Fibroblast of skin of scalp (primary cell): ENCODE measurements at regions not wholly inside any gene's neighbourhood (a gene's known extent, or its start where the extent isn't known, plus 50 kb on each side); places are given as distances from the start of the nearest gene placed in this dataset.
"Not testable (repeated sequence)": the region's sequence is repeated elsewhere in the genome, so short reads cannot be mapped to it uniquely, and the experiment has no call there.

Experiments used
- DNase-seq: peaks from one replicate; pipeline ENCODE4 v3.0.0-alpha.2; 2013

DNA sequence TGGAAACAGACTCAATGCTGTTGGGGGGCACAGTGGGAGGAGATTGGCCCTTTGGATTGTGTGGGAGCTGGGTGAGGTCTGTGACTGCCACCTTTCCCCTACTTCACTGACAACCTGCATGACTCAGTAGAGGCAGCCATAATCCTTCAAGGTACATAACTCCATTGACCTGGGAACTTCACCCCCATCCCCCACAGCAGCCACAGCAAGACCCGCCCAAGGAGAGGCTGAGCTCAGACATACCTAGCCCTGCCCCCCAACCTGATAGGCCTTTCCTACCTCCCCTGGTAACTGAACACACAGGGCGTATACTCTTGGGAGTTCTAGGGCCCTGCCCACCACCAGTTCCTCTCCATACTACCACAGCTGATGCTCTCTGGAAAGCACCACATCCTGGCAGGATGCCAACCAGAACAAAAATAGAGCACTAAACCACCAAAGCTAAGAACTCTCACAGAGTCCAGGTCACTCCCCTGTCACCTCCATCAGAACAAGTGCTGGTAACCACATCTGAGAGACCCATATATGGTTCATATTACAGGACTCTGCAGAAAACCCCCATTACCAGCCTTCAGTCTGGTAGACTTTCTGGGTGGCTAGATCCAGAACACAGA is 703.9 kb downstream of the FSCB start:
- DNase-seq: no peak

DNA sequence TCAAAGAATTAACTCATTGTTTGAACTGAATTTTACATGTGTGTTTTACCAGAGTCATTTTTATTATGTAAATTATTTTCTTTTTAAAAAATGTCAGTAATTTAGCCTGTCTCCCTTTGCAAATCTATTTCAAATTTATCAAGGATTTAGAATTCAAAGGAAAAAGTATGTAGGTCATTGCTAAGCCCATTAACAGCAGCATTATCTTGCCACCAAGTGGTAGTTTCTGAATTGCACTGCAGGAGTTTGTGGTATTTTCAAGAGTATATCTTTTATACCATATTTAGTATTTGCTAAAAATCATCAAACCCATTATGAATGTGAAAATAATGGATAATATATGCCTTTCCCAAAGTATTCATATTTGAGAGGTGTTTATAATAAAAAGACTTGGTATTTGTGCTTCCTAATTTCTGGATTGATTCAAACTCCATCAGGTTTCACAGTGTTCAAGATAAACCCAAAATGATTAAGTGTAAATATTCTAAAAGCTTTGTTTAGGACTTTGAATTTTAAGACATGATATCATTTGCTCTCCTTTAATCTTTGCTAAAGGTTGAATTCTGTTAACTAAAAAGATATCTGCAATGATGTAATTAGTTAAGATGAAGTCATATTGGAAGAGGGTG is 711.4 kb downstream of the FSCB start:
- DNase-seq: no peak

DNA sequence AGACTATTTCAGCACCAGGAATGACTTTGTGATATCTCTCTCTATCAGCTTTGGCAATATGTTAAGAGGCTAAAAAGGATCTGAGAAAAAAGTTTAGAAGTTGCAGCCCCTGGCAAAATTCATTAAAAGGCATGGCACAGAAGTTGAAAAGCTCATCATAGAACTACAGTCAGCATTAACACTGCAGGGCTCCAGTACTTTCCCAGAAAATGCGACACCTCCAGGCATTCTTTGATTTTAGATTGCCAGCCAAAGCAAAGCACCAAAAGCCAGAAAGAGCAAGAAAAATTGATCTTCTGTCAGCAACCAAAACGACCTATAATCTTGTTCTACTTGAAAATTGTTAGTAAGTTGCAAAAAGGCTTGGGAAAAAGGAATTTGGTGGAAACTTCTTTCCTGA is 713.5 kb downstream of the FSCB start:
- DNase-seq: no peak

DNA sequence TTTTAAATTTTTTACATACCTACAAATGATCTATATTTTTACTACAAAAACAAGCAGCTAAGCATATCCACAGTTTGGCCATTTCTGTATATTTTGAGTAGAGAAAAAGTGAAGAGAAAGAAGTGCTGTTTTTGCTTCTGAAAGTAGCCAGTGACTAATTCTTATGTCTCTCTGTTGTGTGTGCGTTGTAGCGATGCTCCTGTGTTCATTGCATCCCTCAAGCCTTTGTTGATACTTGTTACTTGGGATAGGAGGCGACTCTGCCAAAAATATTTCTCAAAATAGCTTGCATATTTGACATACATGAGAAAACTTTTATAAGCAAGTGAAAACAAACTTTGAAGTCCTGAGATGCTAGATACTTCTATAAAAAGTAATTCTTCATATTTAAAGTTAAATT is 714.1 kb downstream of the FSCB start:
- no peak for DNase-seq

- no peak for DNase-seq
Measured at GRCh38 chr14:43790681-43791080, 716.4 kb downstream of the FSCB start.

DNA sequence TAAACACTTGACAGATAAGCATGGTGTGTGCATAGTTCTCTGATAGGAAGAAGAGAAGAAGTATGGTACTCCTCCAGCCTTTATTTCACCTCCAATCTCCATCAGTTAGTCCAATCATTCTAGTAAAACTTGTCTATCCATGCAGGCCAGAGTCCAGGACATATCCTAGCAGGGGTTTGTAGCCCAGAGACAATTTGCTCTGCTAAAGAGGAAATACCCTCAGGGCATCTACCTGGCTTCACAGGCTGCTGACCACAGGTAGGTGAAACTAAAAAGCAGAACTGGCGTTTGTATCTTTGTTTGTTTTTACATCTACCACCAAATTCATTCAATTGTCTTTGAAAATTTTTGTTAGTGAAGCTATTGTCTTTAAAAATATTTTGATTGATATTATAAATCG is 717.6 kb downstream of the FSCB start:
- no peak for DNase-seq

- no peak for DNase-seq
Measured at GRCh38 chr14:43786066-43786762, 720.9 kb downstream of the FSCB start.

DNA sequence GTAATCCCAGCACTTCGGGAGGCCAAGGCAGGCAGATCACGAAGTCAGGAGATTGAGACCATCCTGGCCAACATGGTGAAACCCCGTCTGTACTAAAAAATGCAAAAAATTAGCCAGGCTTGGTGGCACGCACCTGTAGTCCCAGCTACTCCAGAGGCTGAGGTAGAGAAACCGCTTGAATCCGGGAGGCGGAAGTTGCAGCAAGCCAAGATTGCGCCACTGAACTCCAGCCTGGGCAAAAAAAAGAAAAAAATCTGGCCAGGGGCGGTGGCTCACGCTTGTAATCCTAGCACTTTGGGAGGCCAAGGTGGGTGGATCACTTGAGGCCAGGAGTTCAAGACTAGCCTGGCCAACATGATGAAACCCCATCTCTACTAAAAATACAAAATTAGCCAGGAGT is 722.7 kb downstream of the FSCB start:
- not testable (repeated sequence) for DNase-seq

- DNase-seq: no peak
Measured at GRCh38 chr14:43778937-43779639, 728.0 kb downstream of the FSCB start.

DNA sequence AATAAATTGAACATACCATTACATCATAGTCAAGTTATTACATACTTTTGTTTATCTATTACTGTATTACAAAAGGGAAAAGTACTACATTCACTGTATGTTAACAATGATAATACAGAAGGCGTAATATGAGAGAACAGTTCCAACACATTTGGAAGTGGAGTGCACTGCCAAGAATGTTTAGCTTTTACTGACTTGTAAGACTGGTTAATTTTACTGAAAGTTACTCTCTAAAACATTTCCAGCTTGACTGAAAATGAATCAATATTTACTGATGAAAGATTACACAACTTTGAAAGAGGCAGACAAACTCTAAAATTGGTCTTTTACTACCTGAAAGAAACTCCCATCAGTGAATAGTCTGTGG is 728.5 kb downstream of the FSCB start:
- no peak for DNase-seq

DNA sequence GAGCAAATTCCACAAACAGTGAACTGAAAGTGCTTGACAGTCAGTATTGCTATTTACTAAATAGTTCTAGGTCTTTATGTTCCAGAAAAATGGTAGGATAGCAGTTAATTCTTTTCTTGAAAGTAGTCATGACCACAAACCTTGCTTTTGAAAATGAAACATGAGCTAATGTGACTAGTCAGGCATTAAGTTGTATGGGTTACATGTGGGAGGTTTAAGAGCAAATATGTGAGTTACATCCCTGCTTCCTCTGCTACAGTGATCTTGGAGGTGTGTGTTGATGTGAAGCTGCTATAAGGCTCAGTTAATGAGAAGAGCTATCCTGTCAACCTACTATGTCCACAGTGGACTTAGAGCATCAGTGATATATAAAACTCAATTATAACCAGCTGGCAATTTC is 741.6 kb downstream of the FSCB start:
- DNase-seq: no peak

DNA sequence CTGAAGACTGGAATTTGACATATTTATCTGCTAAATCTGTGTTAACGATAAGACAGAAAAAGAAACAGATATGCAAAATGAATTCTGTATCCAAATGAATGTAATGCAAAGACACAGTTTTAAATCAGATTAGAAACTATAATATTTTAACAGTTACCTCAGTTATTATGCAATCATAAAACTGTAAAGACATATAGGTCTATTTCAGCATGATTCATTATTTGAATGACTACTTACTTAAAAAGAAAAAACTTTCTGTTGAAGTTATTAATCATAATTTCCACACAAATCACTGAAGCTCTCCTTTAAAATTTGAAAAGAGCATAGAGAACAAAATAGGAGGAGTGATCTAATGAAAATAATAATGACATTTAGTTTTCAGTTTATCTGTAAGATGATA is 742.6 kb downstream of the FSCB start:
- DNase-seq: no peak

DNA sequence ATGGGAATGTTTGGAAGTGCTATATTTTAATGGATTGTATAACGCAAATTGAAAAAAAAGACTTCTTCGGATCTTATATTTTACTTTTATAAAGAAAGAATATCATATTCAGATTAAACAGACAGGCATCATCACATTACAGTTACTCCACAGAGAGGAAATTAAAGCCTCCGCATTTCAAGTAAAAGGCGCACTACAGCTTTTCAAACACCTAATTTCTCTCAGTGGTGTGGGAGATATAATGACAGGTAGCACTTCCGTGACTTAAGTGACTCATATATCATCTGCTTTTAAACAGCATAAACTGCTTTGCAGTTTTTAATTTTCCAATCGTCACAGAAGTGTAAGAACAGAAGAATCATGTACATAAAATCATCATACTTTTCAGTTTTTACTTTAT is 751.4 kb downstream of the FSCB start:
- no peak for DNase-seq

GRCh38 chr14:43754838-43755237 is 752.2 kb downstream of the FSCB start:
- DNase-seq: no peak

DNA sequence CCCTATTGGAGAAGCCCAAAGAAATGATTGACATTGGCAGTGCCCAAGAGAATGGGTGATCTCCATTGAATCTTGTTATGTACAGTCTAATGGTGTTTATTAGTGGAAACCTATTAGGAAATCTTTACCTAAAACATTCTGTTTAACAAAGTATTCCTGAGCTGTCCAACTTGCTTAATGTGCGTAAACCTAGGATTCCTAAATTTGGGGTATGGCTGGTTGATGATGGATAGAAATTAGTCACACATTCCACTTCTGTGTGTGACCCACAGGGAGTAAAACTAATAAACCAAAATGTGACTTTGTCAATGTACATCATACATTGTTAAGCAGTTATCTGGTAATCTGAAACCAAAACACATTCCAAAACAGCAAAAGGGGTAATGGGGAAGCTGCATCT is 761.3 kb downstream of the FSCB start:
- no peak for DNase-seq

DNA sequence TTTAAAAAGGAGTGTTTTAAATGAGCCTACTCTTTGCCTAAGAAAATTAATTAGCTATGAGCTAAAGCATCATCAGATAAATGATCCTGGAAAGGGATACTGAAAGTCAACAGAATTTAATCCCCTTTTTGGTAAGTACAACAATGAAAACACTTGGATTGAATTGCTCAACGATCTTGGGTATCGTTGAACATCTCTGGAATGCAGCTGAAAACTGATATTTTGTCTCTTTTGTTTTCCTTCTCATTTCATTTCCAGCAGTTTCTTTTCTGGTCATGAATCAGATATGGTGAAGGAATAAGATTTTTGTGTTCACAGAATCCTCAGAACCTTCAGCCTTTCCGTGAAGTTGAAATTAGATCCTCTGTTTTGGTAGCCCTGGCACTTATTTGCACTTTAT is 771.2 kb downstream of the FSCB start:
- DNase-seq: no peak

DNA sequence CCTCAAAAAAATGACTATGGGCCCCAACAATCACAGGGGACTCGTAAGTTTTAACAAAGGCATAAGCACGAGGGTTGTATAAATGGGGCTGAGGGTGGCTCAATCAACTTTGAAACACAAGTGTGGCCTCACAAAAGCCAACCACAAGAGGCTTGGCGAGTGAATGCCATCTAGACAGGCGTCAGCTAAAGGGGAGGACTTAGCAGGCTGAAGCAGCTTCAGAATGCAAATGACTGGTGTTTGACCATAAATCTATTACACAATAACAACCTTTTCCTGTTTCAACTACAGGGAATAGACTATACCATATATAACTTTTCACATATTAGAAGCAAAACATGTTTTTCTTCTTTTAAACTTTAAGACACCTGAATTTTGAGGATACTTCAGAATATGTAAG is 777.9 kb downstream of the FSCB start:
- no peak for DNase-seq

GRCh38 chr14:43706900-43707299 is 800.2 kb downstream of the FSCB start:
- peak; percentile 1 for DNase-seq

DNA sequence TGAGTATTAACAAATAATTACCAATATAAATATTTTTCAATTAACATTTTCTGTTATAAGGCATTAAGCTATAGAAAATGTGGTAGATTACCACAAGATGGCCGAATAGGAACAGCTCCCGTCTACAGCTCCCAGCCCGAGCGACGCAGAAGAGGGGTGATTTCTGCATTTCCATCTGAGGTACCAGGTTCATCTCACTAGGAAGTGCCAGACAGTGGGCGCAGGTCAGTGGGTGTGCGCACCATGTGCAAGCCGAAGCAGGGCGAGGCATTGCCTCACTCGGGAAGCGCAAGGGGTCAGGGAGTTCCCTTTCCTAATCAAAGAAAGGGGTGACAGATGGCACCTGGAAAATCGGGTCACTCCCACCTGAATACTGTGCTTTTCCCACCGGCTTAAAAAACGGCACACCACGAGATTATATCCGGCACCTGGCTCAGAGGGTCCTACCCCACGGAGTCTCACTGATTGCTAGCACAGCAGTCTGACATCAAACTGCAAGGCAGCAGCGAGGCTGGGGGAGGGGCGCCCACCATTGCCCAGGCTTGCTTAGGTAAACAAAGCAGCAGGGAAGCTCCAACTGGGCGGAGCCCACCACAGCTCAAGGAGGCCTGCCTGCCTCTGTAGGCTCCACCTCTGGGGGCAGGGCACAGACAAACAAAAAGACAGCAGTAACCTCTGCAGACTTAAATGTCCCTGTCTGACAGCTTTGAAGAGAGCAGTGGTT is 808.4 kb downstream of the FSCB start:
- not testable (repeated sequence) for DNase-seq

DNA sequence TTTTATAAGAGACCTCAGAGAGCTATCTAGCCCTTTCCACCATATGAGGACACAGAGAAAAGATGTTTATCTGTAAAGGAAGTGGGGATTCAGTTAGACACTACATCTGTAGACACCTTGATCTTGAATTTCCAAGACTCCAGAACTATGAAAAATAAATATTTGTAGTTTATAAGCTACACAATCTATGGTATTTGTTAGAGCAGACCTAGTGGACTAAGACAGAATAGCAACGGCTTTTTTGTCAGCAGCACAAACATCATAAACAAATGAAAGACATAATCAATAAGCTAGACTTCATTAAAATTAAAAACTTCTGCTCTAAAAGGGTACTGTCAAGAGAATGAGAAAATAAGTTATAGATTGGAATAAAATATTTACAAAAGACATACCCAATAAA is 810.1 kb downstream of the FSCB start:
- DNase-seq: no peak

GRCh38 chr14:43692706-43693105 is 814.4 kb downstream of the FSCB start:
- no peak for DNase-seq

DNA sequence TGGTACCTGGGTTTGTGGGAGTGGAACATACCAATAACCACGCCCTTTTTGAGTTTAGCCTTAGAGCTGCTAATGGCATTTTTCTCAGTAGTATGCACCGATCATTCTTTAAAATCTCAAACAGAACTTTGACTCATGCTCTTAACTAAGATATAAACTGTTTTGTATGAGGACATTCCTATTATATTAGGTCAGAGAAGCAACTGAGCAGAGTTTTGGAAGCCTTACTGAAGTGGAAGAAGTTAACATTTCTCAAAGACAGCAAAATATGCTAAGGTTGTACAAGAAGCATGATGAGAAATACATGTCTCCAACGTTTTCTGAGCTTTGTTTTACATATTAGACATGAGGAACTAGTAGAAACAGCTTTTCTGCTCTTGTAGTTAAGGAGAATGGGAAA is 819.2 kb downstream of the FSCB start:
- peak; percentile 3 for DNase-seq

DNA sequence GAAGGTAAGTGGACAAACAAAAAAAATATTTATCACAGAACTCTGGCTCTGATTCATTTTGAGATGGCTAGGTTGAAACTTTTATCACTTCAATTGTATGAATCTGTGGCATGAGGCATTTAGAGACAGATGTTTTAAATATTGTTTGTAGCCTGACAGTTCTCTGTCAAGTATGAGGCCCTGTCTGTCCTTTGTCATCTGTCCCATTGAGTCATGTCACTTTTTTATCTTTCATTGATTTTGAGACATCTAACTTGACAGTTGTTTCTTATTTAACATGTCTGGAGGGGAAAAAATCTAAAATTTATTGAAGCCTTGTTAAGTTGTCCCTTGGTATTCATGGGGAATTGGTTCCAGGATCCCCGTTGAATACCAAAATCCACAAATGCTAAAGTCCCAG is 829.5 kb downstream of the FSCB start:
- DNase-seq: no peak
